Panc1 (cell line): ENCODE measurements at regions not wholly inside any gene's neighbourhood (a gene's known extent, or its start where the extent isn't known, plus 50 kb on each side); places are given as distances from the start of the nearest gene placed in this dataset.

Experiments
- ATAC-seq: fragments of 200-7000 bp; cut with Tn5 transposase; 2 replicates; pipeline ENCODE4 v1.9.1; 2020; ENCODE audit warnings: mild to moderate bottlenecking, moderate library complexity
- BruUV-seq: library from RNA; stranded (reverse); fragments of 400-500 nt; replicated peaks from 2 replicates; lab custom pipeline; 2021; lab: Mats Ljungman, UMichigan
- CTCF ChIA-PET: fragments of 300-600 bp; sonication (Branson Sonifier 250); formaldehyde crosslinking; loops from one replicate; lab custom pipeline; 2022; ENCODE audit warnings: antibody characterized with exemption; lab: Charles Lee
- POLR2A ChIA-PET: fragments of 300-600 bp; sonication (Branson Sonifier 250); formaldehyde crosslinking; loops from one replicate; lab custom pipeline; 2022; ENCODE audit warnings: antibody characterized with exemption; lab: Charles Lee
- DNase-seq: peaks from one replicate; pipeline ENCODE4 v3.0.0-alpha.2; 2010; ENCODE audit warnings: low read depth, low spot score
- H3K27ac ChIP-seq: 2 replicates; pipeline ENCODE4 v1.5.1; 2011; ENCODE audit warnings: mild to moderate bottlenecking, low read length, inconsistent platforms
- H3K27me3 ChIP-seq: fragments of 200-500 bp; sonication (Bioruptor generic); 2 replicates; pipeline ENCODE4 v1.6.0; 2014; ENCODE audit warnings: low read length, inconsistent platforms; ENCODE audit not compliant: control insufficient read depth, insufficient read depth
- H3K36me3 ChIP-seq: fragments of 200-500 bp; sonication (Bioruptor generic); 2 replicates; pipeline ENCODE4 v1.5.1; 2014; ENCODE audit warnings: inconsistent platforms, mild to moderate bottlenecking, low read length, moderate library complexity; ENCODE audit not compliant: control insufficient read depth, insufficient read depth
- H3K4me1 ChIP-seq: 2 replicates; pipeline ENCODE4 v1.5.1; 2011; ENCODE audit warnings: inconsistent platforms, mild to moderate bottlenecking, low read length, moderate library complexity; ENCODE audit not compliant: control insufficient read depth, insufficient read depth
- H3K4me3 ChIP-seq, 2 experiments: 2 replicates each; pipeline ENCODE4 v1.5.1; 2011 to 2012; ENCODE audit warnings: low read depth in 2 of 2, low read length in 2 of 2, mild to moderate bottlenecking in 2 of 2, inconsistent platforms in 1 of 2, moderate library complexity in 1 of 2
- H3K9me3 ChIP-seq: fragments of 200-500 bp; sonication (Bioruptor generic); 2 replicates; pipeline ENCODE4 v1.5.1; 2014; ENCODE audit warnings: low read depth, mild to moderate bottlenecking, inconsistent platforms, low read length, moderate library complexity; ENCODE audit not compliant: control insufficient read depth, insufficient read depth
- POLR2AphosphoS5 ChIP-seq: IDR thresholded peaks from 2 replicates; pipeline ENCODE4 v1.6.1; 2012; ENCODE audit warnings: mild to moderate bottlenecking, low read depth, low read length, moderate library complexity
- SIN3A ChIP-seq: IDR thresholded peaks from 2 replicates; pipeline ENCODE4 v1.6.1; 2012; ENCODE audit warnings: low read depth, mild to moderate bottlenecking, low read length, moderate library complexity, borderline replicate concordance; ENCODE audit not compliant: insufficient read depth
- TCF7L2 ChIP-seq: IDR thresholded peaks from 2 replicates; pipeline ENCODE4 v1.6.1; 2011; ENCODE audit warnings: mild to moderate bottlenecking, low read depth, low read length, inconsistent platforms
- in situ Hi-C: cut with HindIII; loops from 2 replicates; pipeline ENCODE4 v1.10.0; 2016; ENCODE audit warnings: low sequenced_read_pairs, low pct_unique_long_range_greater_than_20kb
- intact Hi-C: fragments of 100-400 bp; cut with micrococcal nuclease; formaldehyde crosslinking; loops from one replicate; pipeline ENCODE4 v1.10.0; 2022; ENCODE audit not compliant: unreplicated experiment
- TF ChIP-seq, protein P1 (sequence below), 2 experiments: IDR thresholded peaks; 2 replicates each; pipeline ENCODE4 v1.6.1; 2011 to 2012; ENCODE audit warnings: low read depth in 2 of 2, control low read depth in 1 of 2, low read length in 1 of 2, mild to moderate bottlenecking in 1 of 2, moderate library complexity in 1 of 2; ENCODE audit not compliant: insufficient read depth in 1 of 2
- TF ChIP-seq, protein P2 (sequence below): fragments of 450-650 bp; IDR thresholded peaks from 2 replicates; pipeline ENCODE4 v1.5.1; 2017; ENCODE audit warnings: mild to moderate bottlenecking

DNA sequence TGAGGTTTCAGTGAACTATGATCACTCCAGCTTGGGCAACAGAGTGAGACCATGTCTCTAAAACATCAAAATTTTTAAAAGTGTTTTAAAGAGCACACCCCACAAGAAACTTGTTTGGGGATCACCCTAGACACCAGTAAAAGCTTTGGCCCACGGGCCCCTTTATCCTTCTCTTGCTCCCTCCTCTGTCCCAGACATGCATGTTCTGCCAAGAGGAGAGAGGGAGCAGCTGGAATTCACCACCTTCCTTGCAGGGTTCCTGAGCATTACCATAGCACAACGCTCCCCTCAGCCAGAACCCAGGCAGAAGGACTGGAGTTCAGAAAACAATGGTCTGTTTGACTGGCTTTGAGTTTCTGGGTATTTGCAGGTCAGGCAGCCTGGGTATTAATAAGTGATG, 214.3 kb upstream of the CDH5 start:
- in situ Hi-C loops: no loop called here

DNA sequence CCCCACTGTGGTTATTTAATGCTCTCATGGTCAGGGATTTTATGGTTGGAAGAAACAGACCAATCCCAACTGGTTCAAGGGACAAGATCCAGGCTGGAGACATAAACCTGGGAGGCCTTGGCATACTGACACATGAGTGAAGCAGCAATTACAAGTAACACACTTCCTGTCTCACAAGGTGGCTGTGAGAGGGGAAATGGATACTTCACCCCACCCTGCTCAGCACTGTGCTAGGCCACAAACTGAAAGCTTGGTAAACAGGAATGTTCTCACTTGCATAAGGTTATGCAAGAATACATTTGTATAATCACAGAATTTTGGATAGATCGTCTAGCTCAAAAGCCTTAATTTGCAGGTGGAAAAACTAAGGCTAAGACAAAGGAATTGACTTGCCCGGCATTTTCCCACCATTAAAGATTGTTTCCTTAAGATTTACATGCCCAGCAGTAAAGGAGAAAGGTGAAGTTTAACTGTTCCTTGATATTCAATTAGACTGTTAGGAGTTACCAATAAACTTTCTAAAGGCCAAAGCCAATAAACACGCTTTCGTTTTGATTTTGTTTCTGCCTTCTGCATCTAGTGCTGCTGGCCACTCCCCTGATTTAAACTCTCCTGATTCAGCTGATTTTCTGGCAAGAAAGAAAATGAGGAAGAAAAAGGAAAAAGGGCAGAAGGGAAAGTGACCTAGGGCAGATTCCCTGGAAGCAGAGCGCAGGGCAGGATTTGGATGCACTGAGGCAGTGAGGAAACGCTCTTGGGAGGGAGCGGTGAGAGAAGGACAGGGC, 215.6 kb upstream of the CDH5 start:
- TF ChIP-seq SIN3A: no peak
- TF ChIP-seq TCF7L2: no peak
- TF ChIP-seq, protein P1, sequence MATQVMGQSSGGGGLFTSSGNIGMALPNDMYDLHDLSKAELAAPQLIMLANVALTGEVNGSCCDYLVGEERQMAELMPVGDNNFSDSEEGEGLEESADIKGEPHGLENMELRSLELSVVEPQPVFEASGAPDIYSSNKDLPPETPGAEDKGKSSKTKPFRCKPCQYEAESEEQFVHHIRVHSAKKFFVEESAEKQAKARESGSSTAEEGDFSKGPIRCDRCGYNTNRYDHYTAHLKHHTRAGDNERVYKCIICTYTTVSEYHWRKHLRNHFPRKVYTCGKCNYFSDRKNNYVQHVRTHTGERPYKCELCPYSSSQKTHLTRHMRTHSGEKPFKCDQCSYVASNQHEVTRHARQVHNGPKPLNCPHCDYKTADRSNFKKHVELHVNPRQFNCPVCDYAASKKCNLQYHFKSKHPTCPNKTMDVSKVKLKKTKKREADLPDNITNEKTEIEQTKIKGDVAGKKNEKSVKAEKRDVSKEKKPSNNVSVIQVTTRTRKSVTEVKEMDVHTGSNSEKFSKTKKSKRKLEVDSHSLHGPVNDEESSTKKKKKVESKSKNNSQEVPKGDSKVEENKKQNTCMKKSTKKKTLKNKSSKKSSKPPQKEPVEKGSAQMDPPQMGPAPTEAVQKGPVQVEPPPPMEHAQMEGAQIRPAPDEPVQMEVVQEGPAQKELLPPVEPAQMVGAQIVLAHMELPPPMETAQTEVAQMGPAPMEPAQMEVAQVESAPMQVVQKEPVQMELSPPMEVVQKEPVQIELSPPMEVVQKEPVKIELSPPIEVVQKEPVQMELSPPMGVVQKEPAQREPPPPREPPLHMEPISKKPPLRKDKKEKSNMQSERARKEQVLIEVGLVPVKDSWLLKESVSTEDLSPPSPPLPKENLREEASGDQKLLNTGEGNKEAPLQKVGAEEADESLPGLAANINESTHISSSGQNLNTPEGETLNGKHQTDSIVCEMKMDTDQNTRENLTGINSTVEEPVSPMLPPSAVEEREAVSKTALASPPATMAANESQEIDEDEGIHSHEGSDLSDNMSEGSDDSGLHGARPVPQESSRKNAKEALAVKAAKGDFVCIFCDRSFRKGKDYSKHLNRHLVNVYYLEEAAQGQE (IDR thresholded peaks at IDR 0.05; ENCODE audit: insufficient read depth in 1 of 2, low read depth in 2 of 2, low read length in 1 of 2): no peak
- no peak for TF ChIP-seq POLR2AphosphoS5
- TF ChIP-seq, protein P2, sequence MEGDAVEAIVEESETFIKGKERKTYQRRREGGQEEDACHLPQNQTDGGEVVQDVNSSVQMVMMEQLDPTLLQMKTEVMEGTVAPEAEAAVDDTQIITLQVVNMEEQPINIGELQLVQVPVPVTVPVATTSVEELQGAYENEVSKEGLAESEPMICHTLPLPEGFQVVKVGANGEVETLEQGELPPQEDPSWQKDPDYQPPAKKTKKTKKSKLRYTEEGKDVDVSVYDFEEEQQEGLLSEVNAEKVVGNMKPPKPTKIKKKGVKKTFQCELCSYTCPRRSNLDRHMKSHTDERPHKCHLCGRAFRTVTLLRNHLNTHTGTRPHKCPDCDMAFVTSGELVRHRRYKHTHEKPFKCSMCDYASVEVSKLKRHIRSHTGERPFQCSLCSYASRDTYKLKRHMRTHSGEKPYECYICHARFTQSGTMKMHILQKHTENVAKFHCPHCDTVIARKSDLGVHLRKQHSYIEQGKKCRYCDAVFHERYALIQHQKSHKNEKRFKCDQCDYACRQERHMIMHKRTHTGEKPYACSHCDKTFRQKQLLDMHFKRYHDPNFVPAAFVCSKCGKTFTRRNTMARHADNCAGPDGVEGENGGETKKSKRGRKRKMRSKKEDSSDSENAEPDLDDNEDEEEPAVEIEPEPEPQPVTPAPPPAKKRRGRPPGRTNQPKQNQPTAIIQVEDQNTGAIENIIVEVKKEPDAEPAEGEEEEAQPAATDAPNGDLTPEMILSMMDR: no peak
- Histone ChIP-seq H3K27me3 (peaks cover 3% of the 10 kb centered on the region; the same call in 1 of the 2 replicates), H3K27ac (no peak overlapping the region), H3K4me3 (no peak overlapping the region), H3K4me1 (no peaks in the 10 kb centered on the region), H3K9me3 (no peaks in the 10 kb centered on the region), H3K36me3 (no peaks in the 10 kb centered on the region)
- intact Hi-C loops (no loop called here), in situ Hi-C loops (no loop called here)
- POLR2A ChIA-PET: no interaction called here
- CTCF ChIA-PET: no interaction called here
- no peak for DNase-seq
- ATAC-seq: no peak
- no TSS peak for BruUV-seq

More for the DNA sequence above, 214.3 kb upstream of the CDH5 start:
- TF ChIP-seq SIN3A: no peak
- TF ChIP-seq, protein P1 (IDR thresholded peaks at IDR 0.05; ENCODE audit: insufficient read depth in 1 of 2, low read depth in 2 of 2, low read length in 1 of 2): no peak
- no peak for TF ChIP-seq POLR2AphosphoS5
- no peak for TF ChIP-seq TCF7L2
- TF ChIP-seq, protein P2: no peak
- no peak for DNase-seq
- no TSS peak for BruUV-seq
- no peak for ATAC-seq
- no peaks in the 10 kb centered on the region for H3K36me3 ChIP-seq
- CTCF ChIA-PET: no interaction called here
- no peak overlapping the region for H3K27ac ChIP-seq
- no peaks in the 10 kb centered on the region for H3K4me1 ChIP-seq
- H3K27me3 ChIP-seq: peaks cover 3% of the 10 kb centered on the region; the same call in 1 of the 2 replicates
- no peaks in the 10 kb centered on the region for H3K9me3 ChIP-seq
- POLR2A ChIA-PET: no interaction called here
- intact Hi-C loops: no loop called here
- no peak overlapping the region for H3K4me3 ChIP-seq
